HG03103 (cell line): ENCODE measurements at regions not wholly inside any gene's neighbourhood (a gene's known extent, or its start where the extent isn't known, plus 50 kb on each side); places are given as distances from the start of the nearest gene placed in this dataset.
"Not testable (repeated sequence)": the region's sequence is repeated elsewhere in the genome, so short reads cannot be mapped to it uniquely, and the experiment has no call there.

ENCODE experiments used
- ATAC-seq: cut with Tn5 transposase; IDR thresholded peaks from one replicate; pipeline ENCODE4 v1.9.1; 2021; ENCODE audit warnings: low read depth; ENCODE audit not compliant: unreplicated experiment

- ATAC-seq = no peak
Observed at GRCh38 chr10:8128511-8128910, 74.0 kb downstream of the GATA3 start.

DNA sequence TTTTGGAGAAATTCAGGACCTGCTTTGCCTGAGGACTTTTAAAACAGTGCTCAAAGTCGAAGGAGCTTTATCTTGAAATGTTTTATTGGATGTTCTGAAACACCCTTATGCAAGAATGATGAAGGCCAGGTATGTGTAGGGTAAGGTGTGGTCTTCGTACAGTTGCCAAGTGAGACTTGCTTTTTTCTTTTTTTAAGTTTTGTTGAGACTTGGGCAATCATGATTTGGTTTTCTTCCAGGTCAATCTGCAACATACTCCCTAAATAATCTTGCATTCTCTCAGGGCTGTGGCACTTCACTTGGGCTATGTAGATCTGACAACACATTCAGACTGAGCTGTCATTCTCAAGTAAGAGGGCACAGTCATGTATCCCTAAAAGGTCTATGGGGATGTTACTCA lies 75.0 kb downstream of the GATA3 start:
- ATAC-seq = no peak

GRCh38 chr10:8130973-8131911 lies 76.8 kb downstream of the GATA3 start:
- peak; percentile 46 for ATAC-seq

DNA sequence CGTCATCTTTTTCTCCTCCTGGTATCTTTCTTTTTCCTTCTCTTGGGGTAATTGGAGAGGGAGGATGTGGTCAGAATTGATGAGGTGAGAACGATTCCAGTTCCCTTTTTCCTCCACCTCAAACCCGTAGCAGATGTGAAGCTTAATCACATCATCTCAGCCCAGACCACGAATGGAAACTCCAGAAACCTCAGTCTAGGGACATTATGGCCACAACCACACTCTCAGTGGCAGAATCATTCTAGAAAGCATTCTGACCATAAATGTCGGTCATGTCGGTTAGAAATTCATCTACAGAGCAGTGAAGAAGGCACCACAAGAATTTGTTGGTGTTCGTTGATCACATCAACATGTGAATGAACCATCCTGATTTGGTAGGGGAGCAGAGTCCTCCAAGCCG lies 78.7 kb downstream of the GATA3 start:
- peak; percentile 67 for ATAC-seq

DNA sequence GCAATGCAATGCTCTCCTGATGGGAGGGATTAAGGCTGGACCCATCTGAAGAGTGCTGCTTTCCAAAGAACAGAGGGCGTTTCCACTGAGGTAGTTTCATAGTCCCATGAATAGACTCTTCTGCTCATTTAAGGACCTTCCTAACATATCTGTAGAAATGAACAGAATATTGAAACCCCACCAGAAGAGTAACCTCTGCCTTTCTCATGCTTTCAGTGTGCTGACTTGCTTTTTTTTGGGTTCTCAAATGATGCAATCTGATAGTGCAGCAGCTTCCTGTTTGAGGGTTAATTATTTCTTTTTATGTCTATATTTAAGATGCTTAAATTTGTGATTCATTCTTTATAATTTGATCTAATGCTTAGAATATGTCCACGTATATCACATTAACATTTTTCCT lies 82.2 kb downstream of the GATA3 start:
- ATAC-seq = no peak

DNA sequence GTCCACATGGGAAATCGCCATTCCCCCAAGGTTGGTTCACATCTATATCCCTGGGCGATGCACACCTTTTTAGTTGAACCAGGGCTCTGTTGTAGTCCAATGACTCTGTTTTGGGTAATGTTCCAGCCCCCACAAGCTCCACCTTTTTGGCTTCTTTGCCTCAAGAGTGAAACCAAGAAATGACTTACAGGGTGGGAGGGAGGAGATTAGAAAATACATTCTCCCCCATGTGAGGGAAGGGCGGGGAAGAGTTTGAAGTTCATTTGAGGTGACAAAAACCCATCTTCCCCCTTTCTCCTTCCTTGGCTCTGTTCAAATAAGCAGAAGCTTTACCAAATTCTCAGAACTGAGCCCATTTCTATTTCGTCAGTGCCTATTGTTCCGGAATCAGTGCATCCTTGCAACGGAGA lies 82.8 kb downstream of the GATA3 start:
- ATAC-seq = no peak

GRCh38 chr10:8137726-8138125 lies 83.2 kb downstream of the GATA3 start:
- no peak for ATAC-seq

GRCh38 chr10:8138471-8138870 lies 84.0 kb downstream of the GATA3 start:
- no peak for ATAC-seq

- no peak for ATAC-seq
Observed at GRCh38 chr10:8144496-8144895, 90.0 kb downstream of the GATA3 start.

DNA sequence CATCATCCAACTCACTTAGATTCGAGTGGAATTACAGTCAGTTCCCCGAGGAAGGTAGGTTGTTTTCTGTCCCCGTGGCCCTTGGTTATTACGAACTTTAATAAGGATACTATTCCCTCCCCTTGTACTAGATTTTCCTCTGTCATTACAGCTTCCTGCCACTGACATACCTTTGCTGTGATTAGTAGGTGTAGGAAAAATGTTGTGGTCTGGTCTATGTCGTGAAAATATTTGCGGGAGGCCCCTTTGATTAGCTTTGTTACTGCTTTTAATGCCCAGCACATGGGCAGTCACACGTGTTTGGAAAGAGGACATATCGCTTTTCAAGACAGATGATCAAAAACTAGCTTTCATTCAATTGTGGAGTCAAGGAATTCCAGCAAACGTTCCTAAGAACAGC lies 92.2 kb downstream of the GATA3 start:
- ATAC-seq = no peak

- no peak for ATAC-seq
Observed at GRCh38 chr10:8149991-8150390, 95.5 kb downstream of the GATA3 start.

DNA sequence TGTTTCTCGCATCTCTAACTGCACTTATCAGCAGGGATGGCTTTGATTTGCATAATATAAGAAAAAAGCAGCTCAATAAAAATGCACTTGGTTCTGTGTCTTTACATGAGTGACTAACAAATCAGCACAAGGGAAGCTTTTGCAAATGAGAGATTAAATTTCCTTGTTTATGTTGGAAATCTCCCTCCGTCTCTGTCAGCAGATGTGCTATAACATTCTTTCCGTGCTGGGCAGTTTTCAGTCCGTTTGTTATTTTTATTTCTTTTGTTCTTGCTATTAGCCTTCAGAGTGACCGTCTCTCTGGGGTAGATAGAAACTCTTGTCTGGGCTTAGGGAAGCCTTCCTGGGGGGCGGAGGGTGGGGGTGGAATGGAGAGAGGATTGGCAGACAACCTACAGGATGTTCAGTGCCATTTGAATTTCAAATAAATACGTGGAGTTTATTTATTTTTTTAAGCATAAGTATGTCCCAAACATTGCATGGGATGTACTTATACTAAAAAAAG lies 96.0 kb downstream of the GATA3 start:
- no peak for ATAC-seq

DNA sequence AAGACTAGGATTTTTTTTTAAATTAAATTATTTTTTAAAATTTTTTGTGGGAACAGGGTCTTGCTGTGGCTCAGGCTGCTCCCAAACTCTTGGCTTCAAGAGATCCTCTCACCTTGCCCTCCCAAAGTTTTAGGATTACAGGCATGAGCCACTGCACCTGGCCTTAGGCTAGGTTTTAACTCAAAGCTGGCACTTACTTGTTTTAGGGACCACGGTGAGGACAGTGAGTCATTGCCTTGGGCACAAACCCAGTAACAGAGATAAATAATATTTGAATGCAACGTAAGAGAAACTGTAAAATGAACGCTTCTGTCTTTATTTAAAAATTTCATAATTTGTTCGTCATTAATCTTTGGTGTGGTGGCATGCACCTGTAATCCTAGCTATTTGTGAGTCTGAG lies 96.6 kb downstream of the GATA3 start:
- no peak for ATAC-seq

- no peak for ATAC-seq
Observed at GRCh38 chr10:8156918-8157317, 102.4 kb downstream of the GATA3 start.

DNA sequence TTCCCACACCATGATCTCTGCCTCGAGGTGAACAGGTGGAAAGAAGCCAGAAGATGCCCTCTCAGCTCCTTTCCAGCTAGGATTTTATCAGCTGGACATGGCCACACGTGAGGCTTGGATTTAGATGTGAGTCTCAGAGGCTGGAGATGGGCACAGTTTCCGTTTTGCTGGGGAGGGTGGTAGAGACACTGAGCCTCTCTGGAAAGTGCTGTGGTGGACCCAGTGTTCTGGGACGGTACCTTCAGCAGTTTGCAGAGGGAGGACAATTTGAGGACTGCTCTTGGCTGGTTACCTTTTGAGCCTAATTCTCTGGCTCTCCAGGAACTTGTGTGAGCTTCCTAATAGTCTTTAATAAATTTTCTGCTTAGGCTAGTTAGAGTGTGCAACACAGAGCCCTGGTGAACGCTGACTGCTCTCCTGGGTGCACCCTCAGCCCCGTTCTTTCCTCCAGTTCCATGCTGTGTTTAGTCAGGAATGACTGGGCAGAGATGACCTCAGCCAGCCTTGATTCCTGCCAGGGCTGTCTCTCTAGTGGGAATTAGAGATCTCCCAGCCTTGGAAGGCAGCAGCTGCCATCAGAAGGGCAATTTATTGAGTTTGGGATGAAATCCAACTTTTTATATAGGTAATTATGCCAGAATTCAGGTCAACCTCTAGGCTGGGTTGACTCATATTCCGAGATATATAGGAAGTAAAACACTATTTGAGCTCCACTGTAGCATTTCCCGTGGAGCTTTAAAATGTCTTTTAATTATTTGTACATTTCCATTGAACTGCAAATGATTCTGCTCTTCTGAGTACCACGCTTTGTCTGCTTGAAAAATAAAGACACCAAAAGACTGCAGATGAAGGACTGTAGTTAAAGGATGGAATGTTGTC lies 103.9 kb downstream of the GATA3 start:
- no peak for ATAC-seq

- ATAC-seq = no peak
Observed at GRCh38 chr10:8159341-8160165, 105.1 kb downstream of the GATA3 start.

GRCh38 chr10:8163824-8164223 lies 109.3 kb downstream of the GATA3 start:
- ATAC-seq = no peak

- not testable (repeated sequence) for ATAC-seq
Observed at GRCh38 chr10:8164640-8165039, 110.2 kb downstream of the GATA3 start.

GRCh38 chr10:8168836-8169235 lies 114.3 kb downstream of the GATA3 start:
- ATAC-seq = no peak

DNA sequence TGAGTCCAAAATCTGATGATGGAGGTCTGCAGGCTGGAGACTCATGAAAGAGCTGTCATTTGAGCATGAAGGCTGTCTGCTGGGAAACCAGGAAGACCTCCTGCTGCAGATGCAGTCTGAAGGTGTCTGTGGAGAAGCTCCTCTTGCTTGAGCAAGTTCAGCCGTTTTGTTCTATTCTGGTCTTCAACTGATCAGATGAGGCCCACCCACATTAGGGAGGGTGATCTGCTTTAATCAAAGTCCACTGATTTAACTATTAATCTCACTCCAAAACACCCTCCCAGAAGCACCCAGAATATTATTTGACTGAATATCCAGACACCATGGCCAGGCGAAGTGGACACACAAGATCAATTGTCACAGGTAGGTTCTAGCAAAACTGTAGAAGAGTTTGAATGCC lies 116.5 kb downstream of the GATA3 start:
- ATAC-seq = no peak
